ENCODE measurements at regions not wholly inside any gene's neighbourhood (a gene's known extent, or its start where the extent isn't known, plus 50 kb on each side); places are given as distances from the start of the nearest gene placed in this dataset.

GRCh38 chr10:125289461-125289860 lies 129.1 kb upstream of the CTBP2 start:
- no peaks in the 10 kb centered on the region for H3K4me1 ChIP-seq
- DNase-seq (no peak), ATAC-seq (no peak)
- H3K9me3 ChIP-seq = no peaks in the 10 kb centered on the region
- H3K36me3 ChIP-seq = no peaks in the 10 kb centered on the region
- H3K4me3 ChIP-seq = no peak overlapping the region
- peaks cover 3% of the 10 kb centered on the region for H3K27me3 ChIP-seq
- H3K27ac ChIP-seq = no peak overlapping the region
- no peak for TF ChIP-seq CTCF (IDR thresholded peaks at IDR 0.05)
- intact Hi-C loops (cut with DNase I) = no loop called here

GRCh38 chr10:125284875-125285597 lies 124.7 kb upstream of the CTBP2 start:
- Histone ChIP-seq H3K4me3 (no peak overlapping the region), H3K36me3 (no peaks in the 10 kb centered on the region), H3K27me3 (peaks cover 3% of the 10 kb centered on the region), H3K27ac (no peak overlapping the region), H3K9me3 (no peaks in the 10 kb centered on the region), H3K4me1 (no peaks in the 10 kb centered on the region)
- no peak for TF ChIP-seq CTCF (IDR thresholded peaks at IDR 0.05)
- ATAC-seq = no peak
- no peak for DNase-seq
- intact Hi-C loops (cut with DNase I) = no loop called here

GRCh38 chr10:125283836-125284614 lies 123.7 kb upstream of the CTBP2 start:
- no peak for TF ChIP-seq CTCF (IDR thresholded peaks at IDR 0.05)
- ATAC-seq (no peak), DNase-seq (no peak)
- Histone ChIP-seq H3K9me3 (no peaks in the 10 kb centered on the region), H3K36me3 (no peaks in the 10 kb centered on the region), H3K27me3 (peaks cover 3% of the 10 kb centered on the region), H3K27ac (no peak overlapping the region), H3K4me1 (no peaks in the 10 kb centered on the region), H3K4me3 (no peak overlapping the region)
- intact Hi-C loops (cut with DNase I) = no loop called here

- Histone ChIP-seq H3K27me3 (peaks cover 3% of the 10 kb centered on the region), H3K4me1 (no peaks in the 10 kb centered on the region), H3K27ac (no peak overlapping the region), H3K36me3 (no peaks in the 10 kb centered on the region), H3K9me3 (no peaks in the 10 kb centered on the region), H3K4me3 (no peak overlapping the region)
- TF ChIP-seq CTCF (IDR thresholded peaks at IDR 0.05) = no peak
- intact Hi-C loops (cut with DNase I) = no loop called here
- DNase-seq (no peak), ATAC-seq (peak; percentile 31)
Measured at GRCh38 chr10:125283191-125283835, 123.0 kb upstream of the CTBP2 start.

- H3K27me3 ChIP-seq = no peaks in the 10 kb centered on the region
- TF ChIP-seq CTCF (IDR thresholded peaks at IDR 0.05) = no peak
- H3K4me1 ChIP-seq = no peaks in the 10 kb centered on the region
- H3K27ac ChIP-seq = no peak overlapping the region
- H3K4me3 ChIP-seq = no peak overlapping the region
- no peak for DNase-seq
- intact Hi-C loops (cut with DNase I) = no loop called here
- no peak for ATAC-seq
- no peaks in the 10 kb centered on the region for H3K36me3 ChIP-seq
- no peaks in the 10 kb centered on the region for H3K9me3 ChIP-seq
Measured at GRCh38 chr10:125281091-125281490, 120.7 kb upstream of the CTBP2 start.

All from upper lobe of right lung (tissue), 1 donor.